Activated CD4-positive, alpha-beta T cell treated with anti-CD3 and anti-CD28 coated beads, Interleukin-2, amount 50 U/mL, for 48 hours (primary cell): ENCODE measurements at regions not wholly inside any gene's neighbourhood (a gene's known extent, or its start where the extent isn't known, plus 50 kb on each side); places are given as distances from the start of the nearest gene placed in this dataset.
"Not testable (repeated sequence)": the region's sequence is repeated elsewhere in the genome, so short reads cannot be mapped to it uniquely, and the experiment has no call there.

Experiments used
- DNase-seq, 2 experiments: peaks; one replicate each; pipeline ENCODE4 v3.0.0-alpha.2; 2020

DNA sequence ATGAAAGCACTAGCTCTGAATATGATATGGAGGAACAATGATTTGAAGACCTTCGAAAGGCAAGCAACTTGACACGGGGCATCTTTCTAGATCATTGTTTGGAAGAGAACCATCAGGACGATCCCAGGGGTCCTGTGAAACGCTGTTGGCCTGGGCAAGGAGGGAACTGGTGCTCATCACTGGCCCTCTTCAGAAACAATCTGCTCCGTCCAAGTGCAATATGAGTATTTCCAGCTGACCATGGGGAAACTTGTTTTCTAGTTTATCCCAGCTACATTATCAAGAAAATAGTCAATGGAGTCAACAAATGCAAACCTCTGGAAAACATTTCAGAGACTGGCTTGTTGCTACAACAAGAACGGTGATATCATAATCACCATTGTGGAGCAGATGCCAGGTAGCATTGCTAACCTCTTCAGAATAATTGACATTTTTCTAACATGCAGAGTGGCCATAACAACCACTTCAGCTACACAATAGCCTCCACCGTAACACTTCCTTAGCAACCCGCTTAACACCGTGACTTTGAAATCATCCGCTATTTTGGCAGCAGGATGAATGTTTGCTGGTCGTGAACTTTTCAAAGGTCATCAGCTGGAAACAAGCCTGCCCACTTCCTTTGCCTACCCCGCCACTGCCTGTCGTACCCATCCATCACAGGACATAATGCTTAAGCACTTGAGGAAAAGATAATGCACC lies 112.0 kb upstream of the PDE10A start:
- no peak for DNase-seq

DNA sequence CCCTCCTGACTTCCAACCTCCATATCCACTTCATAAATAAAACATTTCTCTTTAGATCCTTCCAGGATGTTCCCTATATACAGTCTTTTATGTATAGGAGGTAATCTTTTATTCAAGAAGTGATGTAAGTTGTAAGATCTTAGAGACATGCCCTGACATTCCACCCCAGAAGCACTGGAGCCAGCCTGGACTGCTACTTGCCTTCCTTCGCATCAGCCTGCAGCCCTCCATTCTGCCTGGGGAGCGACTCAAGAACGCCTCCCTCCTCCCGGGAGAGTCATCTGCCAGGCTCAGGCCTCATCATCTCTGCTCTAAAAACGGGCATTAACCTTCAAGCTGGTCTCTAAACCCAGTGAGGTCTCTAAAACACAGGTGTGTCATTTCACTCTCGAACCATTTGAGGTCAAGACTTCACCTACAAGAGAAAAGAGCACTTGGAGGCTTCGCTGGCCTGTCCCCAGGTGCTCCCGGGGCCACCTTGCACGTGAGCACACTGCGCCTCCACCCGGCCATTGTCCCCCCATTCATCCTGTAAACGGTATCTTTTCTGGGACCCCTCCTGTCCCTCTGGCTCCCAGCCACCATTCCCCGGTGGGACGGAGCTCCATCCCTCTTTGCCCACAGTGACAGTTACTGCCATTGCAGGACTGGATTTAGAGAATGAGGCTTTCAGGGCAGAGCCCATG lies 107.5 kb upstream of the PDE10A start:
- DNase-seq, result no peak

DNA sequence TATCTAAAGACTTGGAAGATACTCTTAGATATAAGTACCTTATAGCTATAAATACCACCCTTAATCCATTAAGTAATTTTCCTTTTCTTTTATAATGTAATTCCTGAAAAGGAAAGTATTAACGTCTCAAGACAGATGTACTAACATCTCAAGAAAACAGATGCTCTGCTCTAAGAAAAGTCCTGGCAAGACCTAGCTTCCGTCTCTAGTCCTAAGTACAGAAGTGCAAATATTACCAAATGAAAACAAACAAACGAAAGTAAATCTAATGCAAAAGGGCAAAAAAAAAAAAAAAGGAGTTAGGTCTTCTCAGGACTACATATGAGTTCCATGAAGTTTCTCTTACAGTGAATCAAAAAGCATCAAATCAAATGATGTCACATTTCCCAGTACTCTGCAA lies 106.8 kb upstream of the PDE10A start:
- no peak for DNase-seq

DNA sequence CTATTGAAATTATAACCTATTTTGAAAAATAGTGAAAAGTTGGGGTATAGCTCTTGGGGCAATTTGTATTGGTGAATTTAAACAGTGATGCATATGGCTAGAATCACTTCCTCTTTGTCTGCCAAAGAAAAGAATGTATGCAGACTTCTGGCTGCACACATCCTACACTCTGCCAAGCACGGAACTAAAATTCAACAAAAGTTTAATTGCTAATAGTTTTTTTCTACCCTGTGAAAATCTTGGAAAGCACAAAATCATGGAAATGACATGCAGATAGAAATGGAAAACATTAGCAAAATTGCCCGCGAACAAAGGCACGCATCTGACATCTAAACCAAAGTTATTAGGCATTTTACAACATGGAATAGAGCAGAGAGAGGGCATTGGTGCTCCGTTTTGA lies 106.4 kb upstream of the PDE10A start:
- no peak for DNase-seq

DNA sequence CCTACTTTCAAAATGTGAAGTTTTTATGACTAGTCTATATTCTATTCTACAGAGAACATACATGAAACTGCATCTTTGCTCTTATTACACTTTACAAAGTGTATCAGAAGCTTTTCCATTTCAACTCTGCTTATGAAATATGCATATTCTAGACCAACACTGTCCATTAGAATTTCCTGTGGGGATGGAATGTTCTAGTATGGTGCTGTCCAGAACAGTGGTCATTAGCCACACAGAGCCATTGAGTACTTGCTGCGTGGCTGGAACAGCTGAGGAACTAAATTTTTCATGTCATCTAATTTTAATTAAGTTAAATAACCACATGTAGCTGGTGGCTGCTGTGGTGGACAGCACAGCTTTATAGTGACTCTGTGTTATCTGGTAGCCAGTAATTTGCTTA lies 105.9 kb upstream of the PDE10A start:
- no peak for DNase-seq

DNA sequence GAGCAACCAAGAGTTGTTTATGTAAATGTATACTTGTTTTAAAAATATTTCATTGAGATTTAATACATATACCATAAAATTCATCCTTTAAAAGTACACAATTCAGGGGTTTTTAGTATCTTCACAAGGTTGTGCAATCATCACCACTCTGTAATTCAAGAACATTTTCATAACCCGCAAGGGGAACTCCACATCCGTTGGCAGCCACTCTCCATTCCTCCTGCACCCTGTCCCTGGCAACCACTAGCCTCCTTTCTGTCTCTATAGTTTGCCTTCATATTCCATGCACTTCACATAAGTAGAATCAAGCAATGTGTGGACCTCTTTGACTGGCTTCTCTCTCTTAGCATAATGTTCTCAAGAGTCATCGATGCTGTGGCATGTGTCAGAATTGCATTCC lies 104.2 kb upstream of the PDE10A start:
- no peak for DNase-seq

DNA sequence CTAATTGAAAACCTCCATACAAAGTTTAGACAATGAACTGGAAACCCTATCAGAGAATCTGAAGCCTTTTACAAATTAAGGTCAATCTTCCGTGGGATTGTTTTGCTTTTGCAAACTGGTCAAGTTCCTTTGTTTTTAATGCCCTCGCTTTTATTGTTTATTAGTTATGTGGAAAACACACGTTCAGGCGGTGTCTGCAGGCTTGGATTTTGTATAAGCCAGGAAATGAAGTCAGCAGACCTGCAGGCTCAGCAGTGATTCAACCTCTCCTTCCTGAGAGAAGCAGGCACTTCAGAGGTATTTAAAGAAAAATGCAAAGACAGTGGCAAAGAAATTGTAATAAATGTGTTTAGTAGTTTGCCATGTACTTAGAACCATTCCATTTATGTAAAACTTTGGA lies 103.4 kb upstream of the PDE10A start:
- no peak for DNase-seq

DNA sequence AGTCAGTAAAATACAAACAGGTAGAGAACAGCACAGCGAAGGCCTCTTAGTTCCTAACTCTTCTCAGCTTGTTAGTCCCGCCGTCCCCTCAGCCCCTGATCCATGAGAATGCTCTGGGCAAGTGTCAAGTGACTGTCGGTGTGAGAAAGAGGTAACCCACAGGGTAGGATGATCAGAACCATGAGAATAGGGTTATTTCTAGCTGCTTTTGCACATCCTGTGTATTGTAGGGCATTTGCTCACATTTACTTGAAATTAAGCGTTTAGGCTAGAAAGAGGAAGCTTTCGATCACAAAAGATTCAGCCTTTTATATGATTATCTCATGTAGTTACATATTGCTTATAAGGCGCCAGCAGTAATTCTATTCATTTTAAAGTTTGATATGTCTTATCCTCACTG lies 103.0 kb upstream of the PDE10A start:
- no peak for DNase-seq

DNA sequence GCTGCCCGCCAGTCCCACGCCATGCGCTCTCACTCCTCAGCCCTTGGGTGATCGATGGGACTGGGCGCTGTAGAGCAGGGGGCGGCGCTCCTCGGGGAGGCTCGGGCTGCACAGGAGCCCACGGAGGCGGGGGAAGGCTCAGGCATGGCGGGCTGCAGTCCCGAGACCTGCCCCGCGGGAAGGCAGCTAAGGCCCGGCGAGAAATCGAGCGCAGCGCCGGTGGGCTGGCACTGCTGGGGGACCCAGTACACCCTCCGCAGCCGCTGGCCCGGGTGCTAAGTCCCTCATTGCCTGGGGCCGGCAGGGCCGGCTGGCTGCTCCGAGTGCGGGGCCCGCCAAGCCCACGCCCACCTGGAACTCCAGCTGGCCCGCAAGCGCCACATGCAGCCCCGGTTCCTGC lies 102.2 kb upstream of the PDE10A start:
- DNase-seq, result not testable (repeated sequence)

DNA sequence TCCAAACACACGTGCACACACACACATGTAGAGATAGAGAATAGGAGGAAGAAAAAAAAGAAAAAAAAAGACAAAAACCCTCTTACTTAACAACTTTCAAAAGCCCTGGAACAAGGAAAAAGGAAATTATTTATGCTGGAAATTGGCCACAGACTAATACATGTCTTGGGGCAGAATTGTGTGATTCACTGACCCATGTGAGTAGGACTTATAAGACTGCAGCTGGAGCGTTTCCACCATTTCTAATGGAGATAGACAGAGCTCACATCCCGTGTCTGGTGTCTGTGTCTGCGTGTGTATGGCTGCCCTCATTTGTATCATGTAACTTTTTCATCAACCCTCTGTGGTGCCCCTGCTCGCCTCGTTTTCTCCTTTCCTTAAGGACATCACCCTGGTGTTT lies 99.8 kb upstream of the PDE10A start:
- DNase-seq, result no peak

DNA sequence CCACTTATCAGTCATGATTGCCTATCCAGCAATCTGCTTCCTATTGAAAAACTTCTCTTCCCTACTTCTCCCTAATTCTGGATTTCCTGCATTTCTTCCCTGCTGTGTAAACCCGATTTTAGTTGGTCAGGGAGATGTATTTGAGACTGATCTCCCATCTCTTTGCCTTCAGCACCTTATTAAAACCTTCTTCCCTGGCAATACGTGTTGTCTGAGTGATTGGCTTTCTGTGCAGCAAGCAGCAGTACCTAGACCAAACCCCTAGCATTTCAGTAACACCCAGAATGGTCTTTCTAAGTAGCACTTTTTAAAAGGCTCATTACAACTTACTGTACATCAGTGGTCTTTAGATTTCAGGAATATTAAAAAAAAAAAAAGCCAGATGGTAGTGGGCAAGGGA lies 99.1 kb upstream of the PDE10A start:
- DNase-seq, result no peak

DNA sequence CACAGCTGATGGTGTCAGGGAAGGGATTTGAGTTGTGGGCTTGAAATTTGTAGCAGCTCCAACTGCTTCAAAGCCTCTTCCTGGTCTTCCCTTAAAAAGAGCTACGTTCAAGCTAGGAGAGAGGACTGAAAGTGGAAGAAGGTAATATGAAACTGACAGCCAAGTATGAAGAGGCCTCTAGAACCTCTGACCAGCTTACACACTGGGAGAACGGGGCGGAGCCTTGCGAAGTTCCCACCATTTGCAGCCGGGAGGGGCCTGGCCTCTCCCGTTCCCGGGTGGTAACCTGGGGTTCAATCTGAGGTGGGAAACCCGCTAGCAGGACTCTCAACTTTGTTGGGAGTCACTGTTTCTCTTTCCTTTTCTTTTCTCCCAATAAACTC lies 97.8 kb upstream of the PDE10A start:
- no peak for DNase-seq

DNA sequence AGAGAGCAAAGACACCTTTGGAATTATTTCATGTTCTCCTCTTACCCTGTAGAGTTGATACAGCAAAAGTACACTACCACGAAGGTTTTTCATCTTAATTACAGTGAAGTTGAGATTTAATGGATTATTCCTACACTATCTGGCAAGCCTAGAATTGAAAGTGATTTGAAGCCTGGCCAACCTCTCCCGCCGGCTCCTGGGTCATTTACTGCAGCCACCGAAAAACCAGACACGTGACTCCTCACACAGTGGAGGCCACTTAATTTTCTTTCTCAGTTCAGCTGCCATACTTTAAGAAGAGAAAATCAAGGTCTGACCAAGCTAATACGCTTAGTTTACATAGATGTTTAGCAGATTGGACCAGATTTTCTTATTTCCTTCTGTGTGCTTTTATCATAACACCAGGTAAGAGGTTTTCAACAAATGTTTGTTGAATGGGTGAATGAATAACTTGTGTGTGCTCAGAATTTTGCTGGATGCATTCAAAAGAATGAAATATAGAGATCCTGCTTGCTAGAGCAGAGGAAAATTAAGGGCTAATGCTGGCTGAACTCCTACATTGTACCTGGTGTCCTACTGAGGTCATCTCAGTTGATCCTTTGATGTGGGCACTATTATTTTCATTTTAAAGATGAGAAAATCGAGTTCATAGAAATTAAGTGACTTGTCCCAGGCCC lies 97.2 kb upstream of the PDE10A start:
- DNase-seq, result no peak

DNA sequence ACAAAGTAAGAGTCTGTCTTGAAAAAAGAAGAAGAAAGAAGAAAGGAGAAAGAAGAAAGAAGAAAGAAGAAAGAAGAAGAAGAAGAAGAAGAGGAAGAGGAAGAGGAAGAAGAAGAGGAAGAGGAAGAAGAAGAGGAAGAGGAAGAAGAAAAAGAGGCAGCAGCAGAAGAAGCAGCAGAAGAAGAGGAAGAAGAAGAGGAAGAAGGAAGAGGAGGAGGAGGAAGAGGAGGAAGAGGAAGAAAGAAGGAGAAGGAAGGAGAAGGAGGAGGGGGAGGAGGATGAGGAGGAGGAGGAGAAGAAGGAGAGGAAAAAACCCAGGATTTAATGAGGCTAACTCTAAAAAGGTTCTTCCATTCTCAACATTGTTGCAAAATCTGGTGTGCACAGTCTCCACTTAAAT lies 95.4 kb upstream of the PDE10A start:
- DNase-seq, result no peak

DNA sequence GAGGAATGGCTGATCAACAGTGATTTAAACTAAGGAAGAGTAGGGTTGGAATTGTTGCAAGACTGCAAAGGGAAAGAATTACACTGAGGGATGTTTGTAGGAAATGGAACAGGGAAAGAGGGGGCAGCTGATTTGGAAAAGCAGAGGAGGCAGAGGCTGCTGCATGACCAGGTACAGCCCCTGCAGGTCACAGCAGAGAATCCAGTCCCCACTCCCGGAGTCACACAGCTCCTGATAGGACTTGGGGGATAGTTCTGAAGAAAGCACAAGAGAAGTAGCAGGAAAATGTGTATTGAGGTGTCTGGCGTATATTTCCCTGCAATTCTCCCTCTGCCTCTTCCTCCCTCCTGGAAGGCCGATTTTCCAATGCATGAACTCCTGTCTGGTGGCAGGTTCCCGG lies 92.5 kb upstream of the PDE10A start:
- no peak for DNase-seq

DNA sequence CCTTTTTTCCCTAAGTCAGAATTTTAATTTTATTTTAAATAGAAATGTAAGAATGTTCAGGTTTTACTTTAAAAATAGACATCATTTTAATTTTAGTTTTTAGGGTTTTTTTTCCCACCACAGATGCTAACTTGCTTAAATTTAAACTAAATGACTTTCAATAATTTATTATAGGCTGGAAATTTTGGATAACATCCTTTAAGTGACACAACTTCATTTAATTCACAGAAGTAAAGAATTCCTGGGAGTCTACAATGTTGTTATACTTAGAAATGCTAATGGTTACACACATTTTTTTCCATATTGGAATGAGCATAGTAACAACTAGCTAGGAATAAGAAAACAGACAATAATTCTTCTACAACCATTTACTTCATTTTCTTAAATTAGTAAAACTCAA lies 90.5 kb upstream of the PDE10A start:
- DNase-seq, result no peak

DNA sequence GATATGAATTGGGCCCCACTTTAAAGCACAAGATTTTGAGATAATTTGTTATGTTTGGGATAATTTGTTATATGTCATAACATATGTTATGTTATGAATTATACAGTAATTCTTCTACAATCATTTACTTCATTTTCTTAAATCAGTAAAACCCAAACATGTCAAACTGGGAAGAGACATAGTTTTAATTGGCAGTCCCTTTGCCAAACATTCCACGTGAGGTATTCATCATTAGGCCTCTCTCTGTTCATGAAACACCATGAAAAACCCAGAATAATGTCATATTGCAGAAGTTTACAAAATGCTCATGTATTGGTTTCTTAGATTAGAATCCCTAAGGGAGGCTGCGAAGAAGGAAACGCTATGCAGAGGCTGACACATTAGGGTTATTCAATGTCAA lies 89.4 kb upstream of the PDE10A start:
- DNase-seq, result no peak

DNA sequence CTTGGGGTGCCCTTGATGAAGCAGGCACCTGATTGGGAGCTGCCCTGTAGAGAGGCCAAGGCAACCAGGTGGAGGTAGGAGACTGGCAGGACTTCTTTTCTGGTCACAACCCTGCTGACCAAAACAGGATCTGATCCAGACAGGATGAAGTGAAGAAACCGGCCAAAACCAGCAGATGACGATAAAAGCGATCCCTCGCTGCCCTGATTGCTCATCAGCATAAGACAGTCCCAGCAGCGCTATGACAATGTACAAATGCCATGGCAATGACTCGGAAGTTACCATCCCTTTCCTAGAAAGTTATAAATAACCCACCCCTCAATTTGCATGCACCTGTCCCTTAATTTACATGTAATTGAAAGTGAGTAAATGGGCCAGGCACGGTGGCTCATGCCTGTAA lies 88.4 kb upstream of the PDE10A start:
- DNase-seq, result no peak

DNA sequence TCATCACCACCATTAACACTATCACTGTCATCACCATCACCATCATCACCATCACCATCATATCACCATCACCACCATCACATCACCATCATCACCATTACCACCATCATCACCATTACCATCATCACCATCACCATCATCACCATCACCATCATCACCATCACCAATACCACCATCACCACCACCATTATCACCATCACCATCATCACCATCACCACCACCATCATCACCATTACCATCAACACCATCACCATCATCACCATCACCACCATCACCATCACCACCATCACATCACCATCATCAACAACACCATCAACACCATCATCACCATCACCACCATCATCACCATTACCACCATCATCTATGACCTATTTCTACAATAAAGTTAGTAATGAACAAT lies 86.1 kb upstream of the PDE10A start:
- no peak for DNase-seq

DNA sequence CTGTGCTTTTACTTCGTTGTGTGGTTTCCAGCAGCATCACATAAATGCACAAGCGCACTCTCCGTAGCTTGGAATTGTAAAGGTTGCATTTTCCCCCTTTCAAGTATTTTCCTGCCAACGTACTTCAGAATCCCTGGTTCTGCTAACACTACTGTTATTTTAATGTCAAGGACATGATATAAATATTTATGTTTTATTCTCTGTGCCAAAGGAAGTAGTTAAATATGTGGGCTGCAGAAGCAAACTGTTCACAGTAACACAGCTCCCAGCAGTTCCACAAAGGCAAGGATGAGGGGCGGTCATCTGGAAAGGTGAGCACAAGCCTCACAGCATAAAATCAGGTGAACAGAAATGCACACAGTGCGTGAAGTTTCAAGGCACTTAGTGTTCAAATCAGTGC lies 85.3 kb upstream of the PDE10A start:
- no peak for DNase-seq

DNA sequence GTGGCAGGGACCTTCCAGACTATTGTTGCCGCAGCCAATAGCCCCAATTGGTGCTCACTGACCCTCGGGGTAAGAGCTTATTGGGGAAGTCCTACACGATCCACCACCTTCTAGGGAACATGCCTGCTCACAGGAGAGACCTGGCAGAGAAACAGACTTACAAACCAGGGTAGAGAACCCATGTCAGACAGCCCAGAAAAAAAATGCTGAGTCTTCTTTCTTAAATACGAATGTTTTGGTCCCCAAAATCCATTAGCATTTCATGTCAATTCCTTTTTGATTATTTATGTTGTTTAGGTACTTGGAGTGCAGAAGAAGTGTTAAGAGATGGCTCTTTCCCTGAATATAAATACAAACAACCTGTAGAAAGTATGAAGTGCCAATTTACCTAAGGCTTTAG lies 84.9 kb upstream of the PDE10A start:
- DNase-seq, result no peak

DNA sequence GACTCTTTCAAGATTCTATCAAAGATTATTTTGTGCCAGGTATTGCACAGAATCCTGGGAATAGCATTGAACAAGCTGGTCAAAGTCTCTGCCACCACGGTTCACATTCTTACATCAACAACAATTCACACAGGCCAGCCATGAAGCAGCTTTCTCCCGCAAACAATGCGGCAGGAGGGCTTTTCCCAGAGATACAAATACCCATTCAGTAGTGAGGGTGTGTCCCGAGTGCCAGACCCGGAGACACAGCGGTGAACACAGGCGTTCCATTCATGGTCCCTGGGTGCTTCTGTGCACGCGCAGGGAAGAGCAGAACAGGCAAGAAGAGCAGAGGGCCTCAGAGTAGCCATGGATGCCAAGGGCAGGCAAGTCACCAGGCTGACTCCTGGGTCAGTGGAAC lies 83.3 kb upstream of the PDE10A start:
- DNase-seq, result no peak

DNA sequence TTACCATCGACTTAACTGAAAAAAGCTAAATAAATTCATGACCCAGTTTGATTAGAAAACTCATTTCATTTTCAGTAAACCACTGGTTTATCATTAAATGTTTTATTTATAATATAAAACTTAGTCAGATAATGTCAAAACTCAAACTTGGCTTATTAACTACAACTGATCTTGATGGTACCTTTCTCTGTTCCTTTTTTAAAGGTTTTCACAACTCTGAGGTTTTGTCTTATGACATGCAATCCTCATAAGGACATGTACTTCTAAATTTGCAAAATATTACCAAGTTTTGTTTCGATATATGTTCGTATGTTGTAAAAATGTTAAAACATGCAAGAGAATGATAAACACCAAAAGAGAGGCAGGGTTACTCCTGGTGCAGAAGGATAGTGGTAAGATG lies 82.5 kb upstream of the PDE10A start:
- no peak for DNase-seq

DNA sequence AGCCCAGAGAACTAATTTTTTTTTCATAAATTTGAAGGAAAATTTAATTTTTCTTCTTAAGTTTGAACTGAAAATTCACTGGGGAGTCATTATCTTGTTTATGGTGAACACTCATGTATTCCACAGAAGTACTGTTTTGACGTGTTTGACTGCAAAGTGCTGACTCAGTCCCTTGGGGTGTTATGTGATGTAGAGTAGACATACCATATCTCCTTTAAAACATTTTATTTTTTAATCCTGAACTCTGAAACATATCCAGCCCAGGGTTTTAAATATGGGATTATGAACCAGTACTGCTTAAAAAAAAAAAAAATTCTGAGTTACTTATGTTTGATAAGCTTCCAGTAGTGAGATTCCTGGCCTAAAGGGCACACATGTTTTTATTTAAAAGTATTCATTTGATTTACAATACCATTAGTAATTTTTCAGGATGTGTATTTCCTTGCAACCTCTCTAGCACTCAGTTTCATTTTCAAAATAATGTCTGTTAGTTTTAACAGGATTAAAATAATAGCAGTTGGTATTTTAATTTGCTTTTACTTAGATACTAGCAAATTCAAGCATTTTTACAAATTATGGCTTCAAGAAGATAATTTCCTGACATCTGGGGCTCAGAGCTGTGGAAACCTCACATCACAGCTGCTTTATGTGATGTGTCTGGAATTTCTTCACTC lies 81.7 kb upstream of the PDE10A start:
- DNase-seq, result no peak
